ENCODE measurements at regions not wholly inside any gene's neighbourhood (a gene's known extent, or its start where the extent isn't known, plus 50 kb on each side); places are given as distances from the start of the nearest gene placed in this dataset.

GRCh38 chr7:80359029-80359428 is 152.8 kb downstream of the GNAT3 start:
- TF ChIP-seq, protein P1, sequence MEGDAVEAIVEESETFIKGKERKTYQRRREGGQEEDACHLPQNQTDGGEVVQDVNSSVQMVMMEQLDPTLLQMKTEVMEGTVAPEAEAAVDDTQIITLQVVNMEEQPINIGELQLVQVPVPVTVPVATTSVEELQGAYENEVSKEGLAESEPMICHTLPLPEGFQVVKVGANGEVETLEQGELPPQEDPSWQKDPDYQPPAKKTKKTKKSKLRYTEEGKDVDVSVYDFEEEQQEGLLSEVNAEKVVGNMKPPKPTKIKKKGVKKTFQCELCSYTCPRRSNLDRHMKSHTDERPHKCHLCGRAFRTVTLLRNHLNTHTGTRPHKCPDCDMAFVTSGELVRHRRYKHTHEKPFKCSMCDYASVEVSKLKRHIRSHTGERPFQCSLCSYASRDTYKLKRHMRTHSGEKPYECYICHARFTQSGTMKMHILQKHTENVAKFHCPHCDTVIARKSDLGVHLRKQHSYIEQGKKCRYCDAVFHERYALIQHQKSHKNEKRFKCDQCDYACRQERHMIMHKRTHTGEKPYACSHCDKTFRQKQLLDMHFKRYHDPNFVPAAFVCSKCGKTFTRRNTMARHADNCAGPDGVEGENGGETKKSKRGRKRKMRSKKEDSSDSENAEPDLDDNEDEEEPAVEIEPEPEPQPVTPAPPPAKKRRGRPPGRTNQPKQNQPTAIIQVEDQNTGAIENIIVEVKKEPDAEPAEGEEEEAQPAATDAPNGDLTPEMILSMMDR (IDR thresholded peaks at IDR 0.05; ENCODE audit: low read length): no peak
- TF ChIP-seq EZH2 (IDR thresholded peaks at IDR 0.05; ENCODE audit: borderline replicate concordance, low read length): no peak
